HG02943 (cell line): ENCODE measurements at regions not wholly inside any gene's neighbourhood (a gene's known extent, or its start where the extent isn't known, plus 50 kb on each side); places are given as distances from the start of the nearest gene placed in this dataset.

Experiments used
- ATAC-seq: cut with Tn5 transposase; IDR thresholded peaks from one replicate; pipeline ENCODE4 v1.9.1; 2021; ENCODE audit warnings: mild to moderate bottlenecking, low read depth, moderate library complexity; ENCODE audit not compliant: unreplicated experiment

- no peak for ATAC-seq
Measured at GRCh38 chr9:84447305-84447704, 106.7 kb upstream of the SLC28A3 start.

- no peak for ATAC-seq
Measured at GRCh38 chr9:84450029-84450428, 109.5 kb upstream of the SLC28A3 start.

GRCh38 chr9:84456527-84456926 lies 116.0 kb upstream of the SLC28A3 start:
- no peak for ATAC-seq

- ATAC-seq = no peak
Measured at GRCh38 chr9:84460695-84461094, 120.1 kb upstream of the SLC28A3 start.

- ATAC-seq = no peak
Measured at GRCh38 chr9:84463272-84463671, 122.7 kb upstream of the SLC28A3 start.

GRCh38 chr9:84466580-84467285 lies 126.2 kb upstream of the SLC28A3 start:
- ATAC-seq = no peak

- ATAC-seq = no peak
Measured at GRCh38 chr9:84471816-84472215, 131.3 kb upstream of the SLC28A3 start.

GRCh38 chr9:84478996-84479395 lies 138.4 kb upstream of the SLC28A3 start:
- no peak for ATAC-seq

- ATAC-seq = no peak
Measured at GRCh38 chr9:84480071-84480470, 139.5 kb upstream of the SLC28A3 start.

- no peak for ATAC-seq
Measured at GRCh38 chr9:84481231-84481630, 140.7 kb upstream of the SLC28A3 start.

GRCh38 chr9:84481636-84482218 lies 141.2 kb upstream of the SLC28A3 start:
- no peak for ATAC-seq

- no peak for ATAC-seq
Measured at GRCh38 chr9:84482607-84483006, 142.0 kb upstream of the SLC28A3 start.

- ATAC-seq = no peak
Measured at GRCh38 chr9:84484172-84484571, 143.6 kb upstream of the SLC28A3 start.

GRCh38 chr9:84485539-84485938 lies 145.0 kb upstream of the SLC28A3 start:
- no peak for ATAC-seq

- no peak for ATAC-seq
Measured at GRCh38 chr9:84486663-84487062, 146.1 kb upstream of the SLC28A3 start.

- ATAC-seq = no peak
Measured at GRCh38 chr9:84490206-84490841, 149.8 kb upstream of the SLC28A3 start.

- no peak for ATAC-seq
Measured at GRCh38 chr9:84490842-84491325, 150.3 kb upstream of the SLC28A3 start.

- ATAC-seq = no peak
Measured at GRCh38 chr9:84492366-84493159, 152.0 kb upstream of the SLC28A3 start.

GRCh38 chr9:84493284-84493947 lies 152.9 kb upstream of the SLC28A3 start:
- no peak for ATAC-seq

GRCh38 chr9:84499969-84500582 lies 159.5 kb upstream of the SLC28A3 start:
- ATAC-seq = peak; percentile 92
